Epithelial cell of esophagus (primary cell): ENCODE measurements at regions not wholly inside any gene's neighbourhood (a gene's known extent, or its start where the extent isn't known, plus 50 kb on each side); places are given as distances from the start of the nearest gene placed in this dataset.
"Not testable (repeated sequence)": the region's sequence is repeated elsewhere in the genome, so short reads cannot be mapped to it uniquely, and the experiment has no call there.

Experiments used
- DNase-seq: peaks from one replicate; pipeline ENCODE4 v3.0.0; 2010; ENCODE audit warnings: low read depth
- H3K4me3 ChIP-seq: 2 replicates; pipeline ENCODE4 v1.5.1; 2011; ENCODE audit warnings: mild to moderate bottlenecking, low read length, control low read depth
- TF ChIP-seq, protein P1 (sequence below): IDR thresholded peaks from 2 replicates; pipeline ENCODE4 v1.5.1; 2011; ENCODE audit warnings: low read depth, mild to moderate bottlenecking, low read length, control low read depth, inconsistent platforms; ENCODE audit not compliant: insufficient read depth; ENCODE audit errors: missing control alignments

DNA sequence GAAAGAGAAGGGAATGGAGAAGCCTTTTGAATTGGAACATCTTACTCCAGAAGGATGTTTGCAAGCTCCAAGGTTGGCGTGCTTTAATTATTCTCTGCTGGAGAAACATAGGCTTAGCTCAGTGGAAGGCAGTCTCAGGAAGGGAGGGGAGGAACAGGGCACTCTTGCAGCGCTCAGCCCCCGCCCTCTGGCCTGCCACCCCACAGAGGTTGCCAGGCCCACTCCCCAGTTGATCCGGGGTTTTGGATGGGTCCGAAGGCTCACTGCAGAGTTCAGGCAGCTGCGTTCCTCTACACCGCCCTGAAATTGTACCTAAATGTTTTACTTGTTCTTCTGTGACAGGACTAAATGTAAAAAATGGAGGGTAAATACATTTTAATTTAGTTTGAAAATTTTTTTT is 155.2 kb upstream of the DTNBP1 start:
- no peak overlapping the region for H3K4me3 ChIP-seq
- DNase-seq, result no peak
- TF ChIP-seq, protein P1, sequence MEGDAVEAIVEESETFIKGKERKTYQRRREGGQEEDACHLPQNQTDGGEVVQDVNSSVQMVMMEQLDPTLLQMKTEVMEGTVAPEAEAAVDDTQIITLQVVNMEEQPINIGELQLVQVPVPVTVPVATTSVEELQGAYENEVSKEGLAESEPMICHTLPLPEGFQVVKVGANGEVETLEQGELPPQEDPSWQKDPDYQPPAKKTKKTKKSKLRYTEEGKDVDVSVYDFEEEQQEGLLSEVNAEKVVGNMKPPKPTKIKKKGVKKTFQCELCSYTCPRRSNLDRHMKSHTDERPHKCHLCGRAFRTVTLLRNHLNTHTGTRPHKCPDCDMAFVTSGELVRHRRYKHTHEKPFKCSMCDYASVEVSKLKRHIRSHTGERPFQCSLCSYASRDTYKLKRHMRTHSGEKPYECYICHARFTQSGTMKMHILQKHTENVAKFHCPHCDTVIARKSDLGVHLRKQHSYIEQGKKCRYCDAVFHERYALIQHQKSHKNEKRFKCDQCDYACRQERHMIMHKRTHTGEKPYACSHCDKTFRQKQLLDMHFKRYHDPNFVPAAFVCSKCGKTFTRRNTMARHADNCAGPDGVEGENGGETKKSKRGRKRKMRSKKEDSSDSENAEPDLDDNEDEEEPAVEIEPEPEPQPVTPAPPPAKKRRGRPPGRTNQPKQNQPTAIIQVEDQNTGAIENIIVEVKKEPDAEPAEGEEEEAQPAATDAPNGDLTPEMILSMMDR, result no peak

DNA sequence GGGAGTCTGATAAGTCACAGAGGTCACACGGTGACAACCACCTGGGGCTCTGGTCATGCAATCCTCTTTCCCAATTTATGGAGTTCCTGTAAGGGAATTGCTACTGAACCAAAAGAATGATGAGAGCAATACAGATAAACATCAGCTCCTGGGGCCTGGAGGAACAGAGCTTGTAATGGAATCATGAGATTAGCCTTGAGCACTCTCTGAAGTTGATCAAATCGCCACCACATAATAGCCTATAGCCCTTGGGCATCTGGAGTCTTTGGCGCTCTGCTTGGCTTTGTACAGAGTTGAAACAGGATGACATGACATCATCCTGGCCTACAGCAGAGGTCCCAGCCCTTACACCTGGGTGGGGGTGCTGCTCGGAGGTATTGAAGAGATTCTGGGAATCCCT is 154.3 kb upstream of the DTNBP1 start:
- TF ChIP-seq, protein P1, result no peak
- no peak overlapping the region for H3K4me3 ChIP-seq

DNA sequence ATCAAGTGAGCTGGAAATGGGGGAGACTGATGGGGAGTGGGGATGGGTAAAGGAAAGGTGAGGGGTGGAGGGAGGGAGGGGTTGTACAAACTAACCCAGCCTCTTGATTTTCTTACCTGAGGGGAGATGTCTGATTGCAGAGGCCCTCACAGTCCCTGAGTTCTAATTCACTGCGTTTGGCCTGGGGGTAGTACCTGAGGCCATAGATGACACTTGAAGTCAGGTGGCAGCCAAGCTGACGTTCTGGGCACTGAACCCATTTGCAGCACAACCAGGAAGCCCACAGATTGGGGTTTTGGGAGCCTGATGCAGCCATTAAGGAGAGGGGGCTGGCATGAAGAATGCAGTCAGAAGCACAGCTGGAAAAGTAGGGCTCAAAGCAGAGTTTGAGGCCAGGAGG is 153.8 kb upstream of the DTNBP1 start:
- DNase-seq, result no peak
- TF ChIP-seq, protein P1, result no peak

More for the DNA sequence above, 154.3 kb upstream of the DTNBP1 start:
- DNase-seq, result no peak

DNA sequence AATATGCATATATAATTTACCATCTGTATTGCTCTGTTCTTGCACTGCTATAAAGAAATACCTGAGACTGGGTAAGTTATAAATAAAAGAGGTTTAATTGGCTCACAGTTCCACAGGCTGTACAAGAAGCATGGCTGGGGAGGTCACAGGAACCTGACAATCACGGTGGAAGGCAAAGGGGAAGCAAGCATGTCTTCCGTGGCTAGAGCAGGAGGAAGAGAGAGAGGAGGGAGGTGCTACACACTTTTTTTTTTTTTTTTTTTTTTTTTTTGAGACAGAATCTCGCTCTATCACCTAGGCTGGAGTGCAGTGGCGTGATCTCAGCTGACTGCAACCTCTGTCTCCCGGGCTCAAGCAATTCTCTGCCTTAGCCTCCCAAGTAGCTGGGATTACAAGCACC is 150.9 kb upstream of the DTNBP1 start:
- H3K4me3 ChIP-seq, DNase-seq: not testable (repeated sequence)

More for the DNA sequence above, 153.8 kb upstream of the DTNBP1 start:
- H3K4me3 ChIP-seq, result no peak overlapping the region

DNA sequence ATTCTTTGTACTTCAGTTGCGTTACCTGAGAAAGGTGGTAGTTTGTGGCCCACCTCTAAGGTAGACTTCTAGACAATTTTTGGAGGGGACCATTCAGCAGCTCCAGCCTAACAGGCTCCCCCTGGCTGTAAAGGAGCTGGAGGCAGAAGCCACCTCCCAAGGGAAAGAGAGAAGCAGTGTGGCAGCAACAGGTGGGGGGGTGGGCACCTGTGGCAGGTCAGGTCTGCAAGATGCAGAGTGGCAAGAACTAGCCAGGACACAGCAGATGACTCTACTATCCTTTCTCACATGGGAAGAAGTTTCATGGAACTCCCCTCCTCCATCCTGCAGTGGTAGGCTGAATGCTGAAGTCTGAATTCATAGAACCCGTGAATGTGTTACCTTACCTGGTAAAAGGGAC is 148.3 kb upstream of the DTNBP1 start:
- TF ChIP-seq, protein P1, result no peak
- DNase-seq, result no peak
- no peak overlapping the region for H3K4me3 ChIP-seq

DNA sequence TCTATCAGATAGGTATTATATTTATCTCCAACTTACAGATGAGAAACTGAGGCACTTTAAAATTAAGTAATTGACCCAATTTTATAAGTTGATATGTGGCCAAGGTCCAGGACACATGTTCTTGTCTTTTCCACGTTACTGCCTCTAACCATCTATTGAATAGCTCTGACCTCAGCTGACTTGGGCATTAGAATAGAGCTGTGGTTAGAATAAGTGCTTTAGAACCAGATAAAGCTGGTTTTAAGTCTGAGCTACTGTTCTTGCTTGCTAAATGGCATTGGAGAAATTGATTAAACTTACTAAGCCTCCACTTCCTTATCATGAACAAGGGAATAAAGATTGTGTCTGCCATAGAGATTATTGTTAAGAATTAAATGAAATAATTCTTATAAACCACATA is 147.8 kb upstream of the DTNBP1 start:
- TF ChIP-seq, protein P1, result no peak
- DNase-seq, result no peak
- no peak overlapping the region for H3K4me3 ChIP-seq

DNA sequence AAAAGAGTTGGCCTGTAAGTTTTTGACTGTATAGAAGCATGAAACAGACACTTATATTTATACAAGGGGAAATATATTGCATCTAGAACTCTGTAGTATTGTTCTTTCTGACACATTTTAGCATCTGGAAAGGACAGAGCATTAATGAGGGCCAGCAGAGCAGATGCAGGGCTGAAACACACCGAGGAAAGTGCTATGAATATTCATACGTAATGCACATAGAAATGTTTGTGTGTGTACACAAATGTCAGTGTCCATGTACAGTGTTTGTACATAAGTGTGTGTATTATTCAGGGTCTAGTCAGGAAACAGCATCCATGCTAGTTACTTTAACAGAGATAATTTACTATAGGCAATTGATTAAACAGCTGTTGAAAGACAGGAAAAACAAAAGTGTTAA is 146.5 kb upstream of the DTNBP1 start:
- H3K4me3 ChIP-seq, result no peak overlapping the region
- DNase-seq, result no peak
- TF ChIP-seq, protein P1, result no peak
